H9 (cell line): ENCODE measurements at regions not wholly inside any gene's neighbourhood (a gene's known extent, or its start where the extent isn't known, plus 50 kb on each side); places are given as distances from the start of the nearest gene placed in this dataset.

ENCODE experiments used
- DNase-seq: peaks from one replicate; pipeline ENCODE4 v3.0.0-alpha.2; 2017
- H2AFZ ChIP-seq: one replicate; pipeline ENCODE4 v1.6.1; 2013; ENCODE audit warnings: mild to moderate bottlenecking, low read length, control low read depth, moderate library complexity
- H2AK5ac ChIP-seq: 2 replicates; pipeline ENCODE4 v1.6.1; 2013; ENCODE audit warnings: low read length, control low read depth, mixed read lengths; ENCODE audit not compliant: insufficient read length
- H2BK120ac ChIP-seq: one replicate; pipeline ENCODE4 v1.6.1; 2013; ENCODE audit warnings: low read depth, mild to moderate bottlenecking, low read length, control low read depth, inconsistent platforms; ENCODE audit not compliant: poor library complexity, severe bottlenecking
- H2BK12ac ChIP-seq: 2 replicates; pipeline ENCODE4 v1.6.1; 2013; ENCODE audit warnings: low read length, control low read depth, mixed read lengths, low read depth; ENCODE audit not compliant: insufficient read length
- H2BK15ac ChIP-seq: 2 replicates; pipeline ENCODE4 v1.6.1; 2013; ENCODE audit warnings: low read depth, low read length, control low read depth
- H2BK20ac ChIP-seq: one replicate; pipeline ENCODE4 v1.6.1; 2013; ENCODE audit warnings: low read depth, mild to moderate bottlenecking, low read length, control low read depth, inconsistent platforms; ENCODE audit not compliant: poor library complexity, severe bottlenecking
- H2BK5ac ChIP-seq: 2 replicates; pipeline ENCODE4 v1.6.1; 2013; ENCODE audit warnings: low read length, control low read depth, mixed read lengths; ENCODE audit not compliant: insufficient read length
- H3K14ac ChIP-seq: 2 replicates; pipeline ENCODE4 v1.6.1; 2013; ENCODE audit warnings: low read length, control low read depth; ENCODE audit not compliant: insufficient read depth
- H3K18ac ChIP-seq: 2 replicates; pipeline ENCODE4 v1.6.1; 2013; ENCODE audit warnings: low read depth, mild to moderate bottlenecking, mixed read lengths, low read length, control low read depth; ENCODE audit not compliant: insufficient read length
- H3K23ac ChIP-seq: 2 replicates; pipeline ENCODE4 v1.6.1; 2013; ENCODE audit warnings: low read length, control low read depth, mixed read lengths, low read depth; ENCODE audit not compliant: insufficient read length
- H3K23me2 ChIP-seq: 2 replicates; pipeline ENCODE4 v1.6.1; 2013; ENCODE audit warnings: low read depth, mild to moderate bottlenecking, mixed read lengths, low read length, control low read depth; ENCODE audit not compliant: insufficient read length, poor library complexity, severe bottlenecking
- H3K27ac ChIP-seq: 2 replicates; pipeline ENCODE4 v1.5.1; 2013; ENCODE audit warnings: low read length, control low read depth, mixed read lengths, low read depth; ENCODE audit not compliant: insufficient read length
- H3K27me3 ChIP-seq: 2 replicates; pipeline ENCODE4 v1.6.1; 2013; ENCODE audit warnings: low read length, control low read depth, inconsistent platforms; ENCODE audit not compliant: insufficient read depth
- H3K4ac ChIP-seq: 2 replicates; pipeline ENCODE4 v1.6.1; 2013; ENCODE audit warnings: low read depth, mild to moderate bottlenecking, control low read depth, inconsistent platforms, low read length, moderate library complexity
- H3K4me1 ChIP-seq: 2 replicates; pipeline ENCODE4 v1.6.1; 2013; ENCODE audit warnings: low read length, control low read depth, inconsistent platforms; ENCODE audit not compliant: insufficient read depth
- H3K4me2 ChIP-seq: 2 replicates; pipeline ENCODE4 v1.6.1; 2013; ENCODE audit warnings: low read length, control low read depth, mixed read lengths; ENCODE audit not compliant: insufficient read length, insufficient read depth
- H3K56ac ChIP-seq: 2 replicates; pipeline ENCODE4 v1.6.1; 2013; ENCODE audit warnings: low read depth, mild to moderate bottlenecking, mixed read lengths, low read length, control low read depth; ENCODE audit not compliant: insufficient read length
- H3K79me1 ChIP-seq: 2 replicates; pipeline ENCODE4 v1.6.1; 2013; ENCODE audit warnings: low read depth, mild to moderate bottlenecking, moderate library complexity, low read length, control low read depth, inconsistent platforms; ENCODE audit not compliant: insufficient read depth, poor library complexity, severe bottlenecking
- H3K79me2 ChIP-seq: 2 replicates; pipeline ENCODE4 v1.6.1; 2013; ENCODE audit warnings: low read length, control low read depth, inconsistent platforms; ENCODE audit not compliant: insufficient read depth
- H3K9ac ChIP-seq: 2 replicates; pipeline ENCODE4 v1.6.1; 2013; ENCODE audit warnings: low read length, control low read depth, mixed read lengths; ENCODE audit not compliant: insufficient read length; ENCODE audit errors: extremely low read depth
- H3K9me3 ChIP-seq: one replicate; pipeline ENCODE4 v1.6.1; 2013; ENCODE audit warnings: low read depth, low read length, inconsistent platforms; ENCODE audit not compliant: control insufficient read depth
- H3T11ph ChIP-seq: one replicate; pipeline ENCODE4 v1.6.1; 2013; ENCODE audit warnings: mild to moderate bottlenecking, low read length, control low read depth, inconsistent platforms
- H4K20me1 ChIP-seq: one replicate; pipeline ENCODE4 v1.6.1; 2013; ENCODE audit not compliant: control insufficient read depth, insufficient read length, insufficient read depth
- H4K5ac ChIP-seq: 2 replicates; pipeline ENCODE4 v1.6.1; 2013; ENCODE audit warnings: low read depth, mild to moderate bottlenecking, mixed read lengths, low read length, control low read depth; ENCODE audit not compliant: insufficient read length
- H4K8ac ChIP-seq: replicated peaks from 2 replicates; pipeline ENCODE4 v1.6.1; 2013; ENCODE audit warnings: low read length, control low read depth, mixed read lengths, low read depth; ENCODE audit not compliant: insufficient read length
- H4K91ac ChIP-seq: 2 replicates; pipeline ENCODE4 v1.6.1; 2013; ENCODE audit warnings: low read depth, mild to moderate bottlenecking, moderate library complexity, mixed read lengths, low read length, control low read depth; ENCODE audit not compliant: insufficient read length
- H3K27ac Mint-ChIP-seq, 3 experiments: 2 replicates in 2 of 3; 3 replicates in 1 of 3; pipeline ENCODE4 v1.8.0; 2020 to 2021; ENCODE audit warnings: mixed read lengths in 3 of 3, mild to moderate bottlenecking in 1 of 3, moderate library complexity in 1 of 3
- H3K27me3 Mint-ChIP-seq: 2 replicates; pipeline ENCODE4 v1.8.0; 2021; ENCODE audit warnings: low read depth, mild to moderate bottlenecking, moderate library complexity, mixed read lengths
- H3K36me3 Mint-ChIP-seq, 3 experiments: 2 replicates in 2 of 3; 3 replicates in 1 of 3; pipeline ENCODE4 v1.8.0; 2020 to 2021; ENCODE audit warnings: low read depth in 3 of 3, mixed read lengths in 3 of 3; ENCODE audit not compliant: insufficient read depth in 1 of 3
- H3K4me1 Mint-ChIP-seq, 2 experiments: 2 replicates each; pipeline ENCODE4 v1.8.0; 2020; ENCODE audit warnings: mixed read lengths in 2 of 2
- H3K4me3 Mint-ChIP-seq, 2 experiments: 2 replicates in 1 of 2; 3 replicates in 1 of 2; pipeline ENCODE4 v1.8.0; 2020 to 2021; ENCODE audit warnings: mild to moderate bottlenecking in 2 of 2, mixed read lengths in 2 of 2, moderate library complexity in 1 of 2
- H3K9me3 Mint-ChIP-seq, 2 experiments: 2 replicates in 1 of 2; 3 replicates in 1 of 2; pipeline ENCODE4 v1.8.0; 2020; ENCODE audit warnings: mild to moderate bottlenecking in 2 of 2, mixed read lengths in 2 of 2, moderate library complexity in 1 of 2
- WGBS: extraction: QIAGEN DNeasy Blood & Tissue Kit; methylation state at CpG from one replicate; pipeline ENCODE4 v1.1.7; 2013; ENCODE audit warnings: missing lambda C conversion rate, low lambda C conversion rate, mixed read lengths; ENCODE audit not compliant: insufficient read length; ENCODE audit errors: extremely low coverage; 5-methylcytosine and 5-hydroxymethylcytosine counted together
- TF ChIP-seq, protein P1 (sequence below): fragments of 200-600 bp; sonication (generic); conservative IDR thresholded peaks from 3 replicates; pipeline ENCODE4 v1.8.0; 2021; ENCODE audit warnings: antibody characterized with exemption, mild to moderate bottlenecking

DNA sequence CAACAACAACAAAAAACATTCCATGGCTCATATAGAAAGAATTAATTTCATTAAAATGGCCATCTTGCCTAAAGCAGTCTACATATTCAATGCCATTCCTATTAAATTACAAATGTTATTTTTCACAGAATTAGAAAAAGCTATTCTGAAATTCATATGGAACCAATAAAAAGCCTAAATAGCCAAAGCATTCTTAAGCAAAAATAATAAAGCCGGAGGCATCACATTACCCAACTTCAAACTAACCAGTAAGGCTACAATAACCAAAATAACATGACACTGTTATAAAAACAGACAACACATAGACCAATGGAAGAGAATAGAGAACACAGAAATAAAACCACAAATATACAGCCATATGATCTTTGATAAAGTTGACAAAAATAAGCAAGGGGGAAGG lies 330.4 kb downstream of the KIF20B start:
- TF ChIP-seq, protein P1, sequence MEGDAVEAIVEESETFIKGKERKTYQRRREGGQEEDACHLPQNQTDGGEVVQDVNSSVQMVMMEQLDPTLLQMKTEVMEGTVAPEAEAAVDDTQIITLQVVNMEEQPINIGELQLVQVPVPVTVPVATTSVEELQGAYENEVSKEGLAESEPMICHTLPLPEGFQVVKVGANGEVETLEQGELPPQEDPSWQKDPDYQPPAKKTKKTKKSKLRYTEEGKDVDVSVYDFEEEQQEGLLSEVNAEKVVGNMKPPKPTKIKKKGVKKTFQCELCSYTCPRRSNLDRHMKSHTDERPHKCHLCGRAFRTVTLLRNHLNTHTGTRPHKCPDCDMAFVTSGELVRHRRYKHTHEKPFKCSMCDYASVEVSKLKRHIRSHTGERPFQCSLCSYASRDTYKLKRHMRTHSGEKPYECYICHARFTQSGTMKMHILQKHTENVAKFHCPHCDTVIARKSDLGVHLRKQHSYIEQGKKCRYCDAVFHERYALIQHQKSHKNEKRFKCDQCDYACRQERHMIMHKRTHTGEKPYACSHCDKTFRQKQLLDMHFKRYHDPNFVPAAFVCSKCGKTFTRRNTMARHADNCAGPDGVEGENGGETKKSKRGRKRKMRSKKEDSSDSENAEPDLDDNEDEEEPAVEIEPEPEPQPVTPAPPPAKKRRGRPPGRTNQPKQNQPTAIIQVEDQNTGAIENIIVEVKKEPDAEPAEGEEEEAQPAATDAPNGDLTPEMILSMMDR: no peak
- Histone ChIP-seq H3K14ac (no peak overlapping the region), H2AFZ (no peak overlapping the region), H2BK120ac (no peak overlapping the region), H3K4me2 (no peak overlapping the region), H3K79me2 (no peaks in the 10 kb centered on the region), H3K9ac (no peak overlapping the region), H3K23ac (no peak overlapping the region), H3K56ac (no peak overlapping the region), H3K27ac (no peak overlapping the region), H3K23me2 (no peaks in the 10 kb centered on the region), H2BK20ac (no peak overlapping the region), H2BK12ac (no peak overlapping the region), H4K20me1 (no peaks in the 10 kb centered on the region), H3K4ac (no peak overlapping the region), H4K8ac (no peak overlapping the region), H4K91ac (no peak overlapping the region), H2AK5ac (no peak overlapping the region), H3K9me3 (no peaks in the 10 kb centered on the region), H2BK5ac (no peak overlapping the region), H3T11ph (no peak overlapping the region), H3K27me3 (no peaks in the 10 kb centered on the region), H3K18ac (no peak overlapping the region), H2BK15ac (no peak overlapping the region), H4K5ac (no peak overlapping the region), H3K4me1 (no peaks in the 10 kb centered on the region), H3K79me1 (no peaks in the 10 kb centered on the region)
- Mint-ChIP-seq H3K27me3 (no peaks in the 10 kb centered on the region), H3K4me1 (peaks cover 0 to 4% of the 10 kb centered on the region in 2 experiments; a peak in 1 of 4 replicates), H3K27ac (no peak overlapping the region), H3K4me3 (no peak overlapping the region), H3K9me3 (peaks cover 2 to 7% of the 10 kb centered on the region in 2 experiments; a peak in 3 of 5 replicates), H3K36me3 (no peaks in the 10 kb centered on the region; a peak in 1 of 7 replicates)
- no peak for DNase-seq
- no CpG with 5 or more reads among the region's 1 CpG for WGBS
